ENCODE measurements at regions not wholly inside any gene's neighbourhood (a gene's known extent, or its start where the extent isn't known, plus 50 kb on each side); places are given as distances from the start of the nearest gene placed in this dataset.

DNA sequence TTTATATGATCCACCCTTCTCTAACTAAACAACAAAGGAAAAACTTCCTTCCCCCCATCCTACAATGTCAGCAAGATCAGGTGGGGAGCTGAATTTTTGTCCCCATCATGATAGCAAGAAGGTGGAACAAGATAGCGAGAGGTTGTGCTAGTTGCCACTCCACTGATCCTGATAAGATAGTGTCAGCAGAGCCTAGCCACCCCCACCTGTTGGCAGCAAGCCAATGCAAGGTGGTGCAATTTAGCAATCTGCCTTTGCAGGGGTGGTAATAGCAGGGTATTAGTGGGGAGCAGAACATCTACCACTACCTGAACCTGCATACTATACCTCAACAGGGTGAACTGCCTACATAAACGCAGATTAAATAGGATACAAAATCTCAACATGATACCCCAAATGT, 80.2 kb upstream of the MAMLD1 start:
- H3K9me3 ChIP-seq = no peaks in the 10 kb centered on the region
- no peak for DNase-seq
- no peaks in the 10 kb centered on the region for H3K36me3 ChIP-seq
- no peak for TF ChIP-seq POLR2A (IDR thresholded peaks at IDR 0.05)
- TF ChIP-seq, protein P1, sequence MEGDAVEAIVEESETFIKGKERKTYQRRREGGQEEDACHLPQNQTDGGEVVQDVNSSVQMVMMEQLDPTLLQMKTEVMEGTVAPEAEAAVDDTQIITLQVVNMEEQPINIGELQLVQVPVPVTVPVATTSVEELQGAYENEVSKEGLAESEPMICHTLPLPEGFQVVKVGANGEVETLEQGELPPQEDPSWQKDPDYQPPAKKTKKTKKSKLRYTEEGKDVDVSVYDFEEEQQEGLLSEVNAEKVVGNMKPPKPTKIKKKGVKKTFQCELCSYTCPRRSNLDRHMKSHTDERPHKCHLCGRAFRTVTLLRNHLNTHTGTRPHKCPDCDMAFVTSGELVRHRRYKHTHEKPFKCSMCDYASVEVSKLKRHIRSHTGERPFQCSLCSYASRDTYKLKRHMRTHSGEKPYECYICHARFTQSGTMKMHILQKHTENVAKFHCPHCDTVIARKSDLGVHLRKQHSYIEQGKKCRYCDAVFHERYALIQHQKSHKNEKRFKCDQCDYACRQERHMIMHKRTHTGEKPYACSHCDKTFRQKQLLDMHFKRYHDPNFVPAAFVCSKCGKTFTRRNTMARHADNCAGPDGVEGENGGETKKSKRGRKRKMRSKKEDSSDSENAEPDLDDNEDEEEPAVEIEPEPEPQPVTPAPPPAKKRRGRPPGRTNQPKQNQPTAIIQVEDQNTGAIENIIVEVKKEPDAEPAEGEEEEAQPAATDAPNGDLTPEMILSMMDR (IDR thresholded peaks at IDR 0.05) = no peak
- H3K27ac ChIP-seq = no peak overlapping the region
- peaks cover 0 to 3% (median 0%) of the 10 kb centered on the region in 4 donors for H3K27me3 ChIP-seq
- no peaks in the 10 kb centered on the region for H3K4me1 ChIP-seq
- intact Hi-C loops (cut with DNase I) = no loop called here
- WGBS, 2 donors = 66 to 93% methylated on average over 2 of the region's 2 CpGs
- no peak overlapping the region for H3K4me3 ChIP-seq

DNA sequence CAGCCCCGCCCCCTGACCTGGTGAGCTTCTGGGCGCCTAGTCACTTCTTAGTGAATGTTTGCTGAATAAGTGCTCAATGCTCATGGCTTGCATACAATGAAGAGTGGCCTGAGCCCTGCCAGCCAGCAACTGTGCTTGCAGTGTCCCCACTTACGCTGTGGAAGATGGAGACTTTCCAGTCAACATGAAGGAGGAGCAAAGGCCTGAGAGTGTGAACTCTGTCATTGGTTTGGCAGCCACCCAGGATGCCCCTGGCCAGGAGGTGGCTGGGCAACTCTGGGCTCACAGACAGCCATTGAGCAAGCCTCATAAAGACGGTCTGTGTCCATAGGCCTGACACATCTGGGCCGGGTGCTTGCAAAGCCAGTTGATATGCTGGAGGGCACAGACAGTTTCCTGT, 72.1 kb upstream of the MAMLD1 start:
- no peak overlapping the region for H3K4me3 ChIP-seq
- intact Hi-C loops (cut with DNase I) = no loop called here
- 94% methylated on average over 3 of the region's 5 CpGs; no CpG with 5 or more reads in 1 of the 2 donors for WGBS, 2 donors
- TF ChIP-seq, protein P1 (IDR thresholded peaks at IDR 0.05) = no peak
- TF ChIP-seq POLR2A (IDR thresholded peaks at IDR 0.05) = no peak
- H3K27me3 ChIP-seq = no peaks in the 10 kb centered on the region
- no peak for DNase-seq
- no peaks in the 10 kb centered on the region for H3K9me3 ChIP-seq
- H3K4me1 ChIP-seq = no peaks in the 10 kb centered on the region
- H3K36me3 ChIP-seq = no peaks in the 10 kb centered on the region
- H3K27ac ChIP-seq = no peak overlapping the region

DNA sequence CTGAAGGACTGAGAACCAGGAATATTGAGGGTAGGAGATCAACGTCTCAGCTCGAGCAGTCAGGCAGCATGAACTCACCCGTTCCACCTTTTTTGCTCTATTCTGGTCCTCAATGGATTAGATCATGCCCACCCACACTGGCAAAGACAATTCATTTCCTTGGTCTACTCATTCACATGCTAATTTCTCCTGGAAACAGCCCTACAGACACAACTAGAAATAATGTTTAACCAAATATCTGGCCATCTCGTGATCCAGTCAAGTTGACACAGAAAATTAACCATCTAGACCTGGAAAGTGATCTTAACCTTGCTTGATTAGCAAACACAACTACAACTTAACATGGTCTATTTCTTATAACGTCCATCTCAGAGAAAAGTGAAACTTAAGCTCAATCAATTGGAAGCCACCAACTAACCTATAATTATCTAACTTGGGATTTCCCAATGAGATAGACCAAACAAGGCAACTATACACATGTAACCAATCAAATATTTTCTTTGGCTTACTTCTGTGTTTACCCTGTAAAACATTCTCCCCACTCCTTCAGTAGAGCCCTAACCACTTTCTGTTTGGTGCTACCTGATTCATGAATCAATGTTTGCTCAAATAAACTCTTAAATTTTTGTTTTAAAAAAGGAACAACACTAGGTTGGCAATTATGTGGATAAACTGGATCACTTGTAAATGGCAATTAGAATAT, 69.7 kb upstream of the MAMLD1 start:
- H3K36me3 ChIP-seq = no peaks in the 10 kb centered on the region
- no peaks in the 10 kb centered on the region for H3K27me3 ChIP-seq
- no peak overlapping the region for H3K4me3 ChIP-seq
- no peaks in the 10 kb centered on the region for H3K4me1 ChIP-seq
- TF ChIP-seq, protein P1 (IDR thresholded peaks at IDR 0.05) = no peak
- no peak for TF ChIP-seq POLR2A (IDR thresholded peaks at IDR 0.05)
- H3K27ac ChIP-seq = no peak overlapping the region
- intact Hi-C loops (cut with DNase I) = no loop called here
- no peak for DNase-seq
- WGBS, 2 donors = 56 to 59% methylated on average over 5 of the region's 5 CpGs
- no peaks in the 10 kb centered on the region for H3K9me3 ChIP-seq

DNA sequence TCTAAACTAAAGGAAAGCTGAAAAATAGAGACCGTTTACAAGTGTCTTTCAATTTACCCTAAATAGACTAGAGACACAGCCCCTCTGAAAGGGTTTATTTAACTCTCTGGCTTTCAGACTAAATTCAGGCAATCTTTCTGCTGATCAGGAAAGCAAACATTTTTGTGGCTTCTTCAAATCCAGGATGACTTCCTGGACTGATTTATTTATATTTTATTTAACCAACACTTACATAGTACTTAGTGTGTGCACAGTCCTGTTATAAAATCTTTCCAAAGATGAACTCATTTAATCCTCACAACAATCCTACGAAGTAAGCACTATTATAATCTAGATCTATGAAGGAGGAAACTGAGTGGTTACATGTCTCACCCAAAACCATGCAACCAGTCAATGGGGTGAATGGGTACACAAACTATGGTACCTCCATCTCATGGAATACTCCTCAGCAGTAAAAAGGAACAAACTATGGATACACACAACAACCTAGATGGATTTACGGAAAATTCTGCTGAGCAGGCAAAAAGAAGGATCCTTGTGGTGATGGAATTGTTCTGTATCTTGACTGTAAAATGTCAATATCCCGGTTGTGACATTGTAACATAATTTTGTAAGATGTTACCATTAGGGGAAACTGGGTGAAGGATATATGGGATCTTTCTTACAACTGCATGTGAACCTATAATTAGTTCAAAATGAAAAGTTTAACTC, 64.1 kb upstream of the MAMLD1 start:
- intact Hi-C loops (cut with DNase I) = no loop called here
- TF ChIP-seq, protein P1 (IDR thresholded peaks at IDR 0.05) = no peak
- TF ChIP-seq POLR2A (IDR thresholded peaks at IDR 0.05) = no peak
- Histone ChIP-seq H3K4me3 (no peak overlapping the region), H3K4me1 (no peaks in the 10 kb centered on the region), H3K27me3 (no peaks in the 10 kb centered on the region), H3K27ac (no peak overlapping the region), H3K9me3 (no peaks in the 10 kb centered on the region), H3K36me3 (no peaks in the 10 kb centered on the region)
- DNase-seq = no peak
- whole genome bisulfite sequencing, 2 donors = 61 to 72% methylated on average over 4 of the region's 4 CpGs

DNA sequence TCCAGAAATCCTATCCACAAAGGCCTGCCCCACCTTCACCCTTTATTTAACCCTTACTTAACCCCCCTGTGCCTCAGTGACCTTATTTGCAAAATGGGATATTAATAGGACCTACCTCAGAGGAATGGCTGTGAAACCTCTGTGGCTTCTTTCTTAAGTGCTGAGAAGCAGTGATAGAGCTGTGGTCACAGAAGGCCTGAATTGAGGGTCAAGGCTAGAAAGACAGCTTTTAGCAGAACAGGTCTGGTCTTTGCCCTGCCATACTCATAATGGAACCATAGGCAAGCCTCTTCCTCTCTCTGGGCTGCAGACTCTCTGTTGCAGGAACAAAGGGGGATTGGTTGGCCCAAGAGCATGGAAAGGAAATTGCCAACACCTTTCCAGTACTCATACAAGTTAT, 63.5 kb upstream of the MAMLD1 start:
- Histone ChIP-seq H3K4me3 (no peak overlapping the region), H3K27ac (no peak overlapping the region), H3K4me1 (no peaks in the 10 kb centered on the region), H3K36me3 (no peaks in the 10 kb centered on the region), H3K27me3 (no peaks in the 10 kb centered on the region), H3K9me3 (no peaks in the 10 kb centered on the region)
- TF ChIP-seq, protein P1 (IDR thresholded peaks at IDR 0.05) = no peak
- no peak for TF ChIP-seq POLR2A (IDR thresholded peaks at IDR 0.05)
- intact Hi-C loops (cut with DNase I) = no loop called here
- DNase-seq = no peak
